ENCODE measurements at regions not wholly inside any gene's neighbourhood (a gene's known extent, or its start where the extent isn't known, plus 50 kb on each side); places are given as distances from the start of the nearest gene placed in this dataset.

DNA sequence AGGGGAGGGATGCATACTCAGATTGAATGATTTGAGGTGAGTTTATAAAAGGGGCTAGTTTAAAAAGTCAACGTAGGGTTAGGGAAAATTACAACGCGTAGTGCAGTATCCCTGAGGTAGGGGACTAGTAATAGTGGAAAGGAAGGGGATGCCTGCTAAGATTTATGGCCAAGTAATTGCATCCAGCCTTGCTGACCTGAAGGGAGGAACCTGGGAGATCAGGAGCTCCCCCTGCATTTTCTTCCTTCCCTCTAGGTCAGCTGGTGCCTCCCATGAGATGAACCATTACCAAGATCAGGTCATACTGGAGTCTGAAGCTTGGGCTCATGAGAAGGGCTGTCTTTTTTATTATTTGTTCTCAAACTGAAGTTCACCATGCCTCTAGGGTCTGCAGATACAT lies 606.6 kb downstream of the TMEM114 start:
- H3K4me3 Mint-ChIP-seq = no peak overlapping the region
- Histone ChIP-seq H3K4me1 (ENCODE audit: control insufficient read depth, insufficient read depth, low read length) (no peaks in the 10 kb centered on the region), H3K27me3 (ENCODE audit: control insufficient read depth, insufficient read depth, low read length, poor library complexity, severe bottlenecking) (no peaks in the 10 kb centered on the region), H3K9ac (ENCODE audit: extremely low read depth, low read length, poor library complexity, severe bottlenecking) (no peak overlapping the region), H3K27ac (ENCODE audit: low read depth, low read length) (no peak overlapping the region), H3K9me3 (ENCODE audit: control insufficient read depth, low read length) (no peaks in the 10 kb centered on the region), H3K36me3 (ENCODE audit: control insufficient read depth, insufficient read depth, low read length) (no peaks in the 10 kb centered on the region), H3K4me3 (ENCODE audit: low read length) (no peak overlapping the region)
- no peak for DNase-seq
- no peaks in the 10 kb centered on the region for H3K9me3 Mint-ChIP-seq
- no peaks in the 10 kb centered on the region for H3K4me1 Mint-ChIP-seq
- no peaks in the 10 kb centered on the region for H3K27me3 Mint-ChIP-seq (ENCODE audit: insufficient read depth)
- H3K36me3 Mint-ChIP-seq (ENCODE audit: low read depth) = no peaks in the 10 kb centered on the region
- no peak overlapping the region for H3K27ac Mint-ChIP-seq
- WGBS, 2 experiments (ENCODE audit: insufficient coverage in 1 of 2, insufficient read length in 1 of 2) = 93 to 100% methylated on average over 3 of the region's 3 CpGs
- no peak for TF ChIP-seq CTCF (conservative IDR thresholded peaks at IDR 0.05)

DNA sequence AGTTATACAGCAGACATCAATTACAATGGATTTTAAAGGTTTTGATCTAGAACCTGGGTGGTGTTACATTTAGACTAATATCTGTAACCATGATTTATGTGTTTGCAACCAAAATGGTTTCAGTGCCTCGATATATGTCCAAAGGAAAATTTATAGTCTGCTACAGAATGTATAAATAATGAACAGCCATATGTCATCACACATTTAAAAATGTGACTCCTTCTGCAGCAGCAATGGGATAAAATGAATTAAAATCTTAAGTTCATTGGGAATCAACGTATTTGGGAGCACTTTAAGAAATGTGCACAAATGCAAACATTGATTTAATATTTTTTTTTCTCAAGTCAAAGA lies 610.2 kb downstream of the TMEM114 start:
- no peaks in the 10 kb centered on the region for H3K36me3 Mint-ChIP-seq (ENCODE audit: low read depth)
- no peak overlapping the region for H3K27ac Mint-ChIP-seq
- no peak overlapping the region for H3K27ac ChIP-seq (ENCODE audit: low read depth, low read length)
- DNase-seq = no peak
- no peaks in the 10 kb centered on the region for H3K27me3 Mint-ChIP-seq (ENCODE audit: insufficient read depth)
- WGBS, 2 experiments (ENCODE audit: insufficient coverage in 1 of 2, insufficient read length in 1 of 2) = 89 to 100% methylated on average over 1 of the region's 2 CpGs
- H3K4me3 ChIP-seq (ENCODE audit: low read length) = no peak overlapping the region
- H3K9ac ChIP-seq (ENCODE audit: extremely low read depth, low read length, poor library complexity, severe bottlenecking) = no peak overlapping the region
- H3K27me3 ChIP-seq (ENCODE audit: control insufficient read depth, insufficient read depth, low read length, poor library complexity, severe bottlenecking) = peaks cover 3% of the 10 kb centered on the region
- H3K4me1 Mint-ChIP-seq = no peaks in the 10 kb centered on the region
- no peaks in the 10 kb centered on the region for H3K36me3 ChIP-seq (ENCODE audit: control insufficient read depth, insufficient read depth, low read length)
- no peaks in the 10 kb centered on the region for H3K9me3 Mint-ChIP-seq
- no peak overlapping the region for H3K4me3 Mint-ChIP-seq
- no peaks in the 10 kb centered on the region for H3K4me1 ChIP-seq (ENCODE audit: control insufficient read depth, insufficient read depth, low read length)
- no peaks in the 10 kb centered on the region for H3K9me3 ChIP-seq (ENCODE audit: control insufficient read depth, low read length)
- no peak for TF ChIP-seq CTCF (conservative IDR thresholded peaks at IDR 0.05)

DNA sequence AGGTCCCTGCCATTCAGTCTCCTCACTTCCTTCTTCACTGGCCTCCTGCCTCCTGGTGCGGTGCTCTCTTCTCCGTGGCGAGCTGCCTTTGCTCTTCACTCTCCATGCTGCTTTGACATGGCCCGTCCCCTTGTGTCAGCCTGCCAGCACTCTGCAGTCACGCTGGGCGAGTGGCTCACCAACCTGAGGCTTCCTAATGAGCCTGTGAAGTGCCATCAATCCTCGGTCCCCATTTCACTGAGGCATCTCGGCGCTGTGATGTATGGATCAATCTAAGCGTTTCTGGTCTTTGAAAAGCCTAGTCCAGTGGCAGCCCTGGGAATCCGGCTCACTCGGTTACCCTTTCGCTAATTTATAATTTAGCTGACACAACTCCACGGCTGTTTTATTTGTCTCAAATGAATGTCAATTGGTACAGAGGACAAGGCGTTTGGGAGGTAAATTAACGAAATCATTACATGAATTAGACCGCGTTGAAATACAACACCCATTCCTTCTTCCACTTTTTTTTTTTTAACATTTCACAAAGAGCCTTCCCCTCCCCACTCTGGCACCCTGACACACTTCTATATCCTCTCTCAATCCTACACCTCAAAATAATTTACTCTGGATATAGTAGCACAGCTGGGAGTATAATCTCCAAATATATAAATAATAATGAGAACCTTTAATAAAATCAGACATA lies 610.7 kb downstream of the TMEM114 start:
- H3K27me3 Mint-ChIP-seq (ENCODE audit: insufficient read depth) = no peaks in the 10 kb centered on the region
- Histone ChIP-seq H3K4me1 (ENCODE audit: control insufficient read depth, insufficient read depth, low read length) (no peaks in the 10 kb centered on the region), H3K9ac (ENCODE audit: extremely low read depth, low read length, poor library complexity, severe bottlenecking) (no peak overlapping the region), H3K4me3 (ENCODE audit: low read length) (no peak overlapping the region), H3K27ac (ENCODE audit: low read depth, low read length) (no peak overlapping the region), H3K36me3 (ENCODE audit: control insufficient read depth, insufficient read depth, low read length) (no peaks in the 10 kb centered on the region), H3K27me3 (ENCODE audit: control insufficient read depth, insufficient read depth, low read length, poor library complexity, severe bottlenecking) (peaks cover 3% of the 10 kb centered on the region), H3K9me3 (ENCODE audit: control insufficient read depth, low read length) (no peaks in the 10 kb centered on the region)
- no peak overlapping the region for H3K27ac Mint-ChIP-seq
- H3K4me1 Mint-ChIP-seq = no peaks in the 10 kb centered on the region
- H3K4me3 Mint-ChIP-seq = no peak overlapping the region
- no peaks in the 10 kb centered on the region for H3K9me3 Mint-ChIP-seq
- WGBS, 2 experiments (ENCODE audit: insufficient coverage in 1 of 2, insufficient read length in 1 of 2) = 79 to 90% methylated on average over 10 to 18 of the region's 18 CpGs
- H3K36me3 Mint-ChIP-seq (ENCODE audit: low read depth) = no peaks in the 10 kb centered on the region
- TF ChIP-seq CTCF (conservative IDR thresholded peaks at IDR 0.05) = no peak
- DNase-seq = no peak

Measured in endodermal cell (in vitro differentiated cells).